A549 (cell line): ENCODE measurements at regions not wholly inside any gene's neighbourhood (a gene's known extent, or its start where the extent isn't known, plus 50 kb on each side); places are given as distances from the start of the nearest gene placed in this dataset.

Experiments used
- CTCF ChIP-seq: fragments of >200 bp; sonication (Bioruptor Twin); formaldehyde crosslinking; IDR thresholded peaks from 3 replicates; pipeline ENCODE4 v1.5.1; 2016
- EP300 ChIP-seq, 2 experiments: fragments of >200 bp; sonication (Bioruptor Twin); formaldehyde crosslinking; IDR thresholded peaks; 2 replicates in 1 of 2; 3 replicates in 1 of 2; pipeline ENCODE4 v1.6.1; 2016 to 2017
- ESRRA ChIP-seq: fragments of 150-350 bp; IDR thresholded peaks from 2 replicates; pipeline ENCODE4 v1.6.1; 2014; ENCODE audit warnings: mild to moderate bottlenecking, low read length, borderline replicate concordance
- HDAC2 ChIP-seq: fragments of 200-600 bp; sonication (generic); IDR thresholded peaks from 2 replicates; pipeline ENCODE4 v1.6.1; 2016
- JUN ChIP-seq, 2 experiments: fragments of >200 bp; sonication (Bioruptor Twin); formaldehyde crosslinking; IDR thresholded peaks; 2 replicates in 1 of 2; 3 replicates in 1 of 2; pipeline ENCODE4 v1.6.1; 2016 to 2017
- NR3C1 ChIP-seq: fragments of >200 bp; sonication (Bioruptor Twin); formaldehyde crosslinking; IDR thresholded peaks from 3 replicates; pipeline ENCODE4 v1.6.1; 2017
- POLR2A ChIP-seq: IDR thresholded peaks from 2 replicates; pipeline ENCODE4 v1.6.1; 2012; ENCODE audit warnings: mild to moderate bottlenecking, low read length
- RCOR1 ChIP-seq: fragments of 150-350 bp; IDR thresholded peaks from 2 replicates; pipeline ENCODE4 v1.6.1; 2014; ENCODE audit warnings: antibody characterized with exemption, low read length, low read depth
- RFX5 ChIP-seq: fragments of 450-650 bp; IDR thresholded peaks from 2 replicates; pipeline ENCODE4 v1.7.1; 2014; ENCODE audit warnings: antibody characterized with exemption, mild to moderate bottlenecking, moderate library complexity
- SMC3 ChIP-seq: fragments of >200 bp; sonication (Bioruptor Twin); formaldehyde crosslinking; IDR thresholded peaks from 3 replicates; pipeline ENCODE4 v1.6.1; 2018; ENCODE audit warnings: inconsistent platforms
- TF ChIP-seq, protein P1 (sequence below): fragments of 200-600 bp; sonication (generic); IDR thresholded peaks from 2 replicates; pipeline ENCODE4 v1.6.1; 2016; ENCODE audit warnings: antibody characterized with exemption, mild to moderate bottlenecking, moderate library complexity
- TF ChIP-seq, protein P2 (sequence below): fragments of 250-450 bp; sonication (Bioruptor Pico); IDR thresholded peaks from 2 replicates; pipeline ENCODE4 v1.5.0; 2021; ENCODE audit warnings: mild to moderate bottlenecking, moderate library complexity, borderline replicate concordance
- TF ChIP-seq, protein P3 (sequence below): fragments of 150-350 bp; IDR thresholded peaks from 2 replicates; pipeline ENCODE4 v1.6.1; 2014; ENCODE audit warnings: low read depth, mild to moderate bottlenecking, low read length
- TF ChIP-seq, protein P4 (sequence below): IDR thresholded peaks from 2 replicates; pipeline ENCODE4 v1.6.1; 2012

- TF ChIP-seq CTCF (no peak), RFX5 (no peak), POLR2A (no peak), RCOR1 (no peak), EP300 (IDR thresholded peaks at IDR 0.05) (no peak), JUN (IDR thresholded peaks at IDR 0.05) (no peak), ESRRA (no peak), NR3C1 (no peak), SMC3 (no peak), HDAC2 (no peak)
- TF ChIP-seq, protein P1, sequence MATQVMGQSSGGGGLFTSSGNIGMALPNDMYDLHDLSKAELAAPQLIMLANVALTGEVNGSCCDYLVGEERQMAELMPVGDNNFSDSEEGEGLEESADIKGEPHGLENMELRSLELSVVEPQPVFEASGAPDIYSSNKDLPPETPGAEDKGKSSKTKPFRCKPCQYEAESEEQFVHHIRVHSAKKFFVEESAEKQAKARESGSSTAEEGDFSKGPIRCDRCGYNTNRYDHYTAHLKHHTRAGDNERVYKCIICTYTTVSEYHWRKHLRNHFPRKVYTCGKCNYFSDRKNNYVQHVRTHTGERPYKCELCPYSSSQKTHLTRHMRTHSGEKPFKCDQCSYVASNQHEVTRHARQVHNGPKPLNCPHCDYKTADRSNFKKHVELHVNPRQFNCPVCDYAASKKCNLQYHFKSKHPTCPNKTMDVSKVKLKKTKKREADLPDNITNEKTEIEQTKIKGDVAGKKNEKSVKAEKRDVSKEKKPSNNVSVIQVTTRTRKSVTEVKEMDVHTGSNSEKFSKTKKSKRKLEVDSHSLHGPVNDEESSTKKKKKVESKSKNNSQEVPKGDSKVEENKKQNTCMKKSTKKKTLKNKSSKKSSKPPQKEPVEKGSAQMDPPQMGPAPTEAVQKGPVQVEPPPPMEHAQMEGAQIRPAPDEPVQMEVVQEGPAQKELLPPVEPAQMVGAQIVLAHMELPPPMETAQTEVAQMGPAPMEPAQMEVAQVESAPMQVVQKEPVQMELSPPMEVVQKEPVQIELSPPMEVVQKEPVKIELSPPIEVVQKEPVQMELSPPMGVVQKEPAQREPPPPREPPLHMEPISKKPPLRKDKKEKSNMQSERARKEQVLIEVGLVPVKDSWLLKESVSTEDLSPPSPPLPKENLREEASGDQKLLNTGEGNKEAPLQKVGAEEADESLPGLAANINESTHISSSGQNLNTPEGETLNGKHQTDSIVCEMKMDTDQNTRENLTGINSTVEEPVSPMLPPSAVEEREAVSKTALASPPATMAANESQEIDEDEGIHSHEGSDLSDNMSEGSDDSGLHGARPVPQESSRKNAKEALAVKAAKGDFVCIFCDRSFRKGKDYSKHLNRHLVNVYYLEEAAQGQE: no peak
- TF ChIP-seq, protein P2, sequence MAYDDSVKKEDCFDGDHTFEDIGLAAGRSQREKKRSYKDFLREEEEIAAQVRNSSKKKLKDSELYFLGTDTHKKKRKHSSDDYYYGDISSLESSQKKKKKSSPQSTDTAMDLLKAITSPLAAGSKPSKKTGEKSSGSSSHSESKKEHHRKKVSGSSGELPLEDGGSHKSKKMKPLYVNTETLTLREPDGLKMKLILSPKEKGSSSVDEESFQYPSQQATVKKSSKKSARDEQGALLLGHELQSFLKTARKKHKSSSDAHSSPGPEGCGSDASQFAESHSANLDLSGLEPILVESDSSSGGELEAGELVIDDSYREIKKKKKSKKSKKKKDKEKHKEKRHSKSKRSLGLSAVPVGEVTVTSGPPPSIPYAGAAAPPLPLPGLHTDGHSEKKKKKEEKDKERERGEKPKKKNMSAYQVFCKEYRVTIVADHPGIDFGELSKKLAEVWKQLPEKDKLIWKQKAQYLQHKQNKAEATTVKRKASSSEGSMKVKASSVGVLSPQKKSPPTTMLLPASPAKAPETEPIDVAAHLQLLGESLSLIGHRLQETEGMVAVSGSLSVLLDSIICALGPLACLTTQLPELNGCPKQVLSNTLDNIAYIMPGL (CRISPR knock-in tag): no peak
- TF ChIP-seq, protein P3, sequence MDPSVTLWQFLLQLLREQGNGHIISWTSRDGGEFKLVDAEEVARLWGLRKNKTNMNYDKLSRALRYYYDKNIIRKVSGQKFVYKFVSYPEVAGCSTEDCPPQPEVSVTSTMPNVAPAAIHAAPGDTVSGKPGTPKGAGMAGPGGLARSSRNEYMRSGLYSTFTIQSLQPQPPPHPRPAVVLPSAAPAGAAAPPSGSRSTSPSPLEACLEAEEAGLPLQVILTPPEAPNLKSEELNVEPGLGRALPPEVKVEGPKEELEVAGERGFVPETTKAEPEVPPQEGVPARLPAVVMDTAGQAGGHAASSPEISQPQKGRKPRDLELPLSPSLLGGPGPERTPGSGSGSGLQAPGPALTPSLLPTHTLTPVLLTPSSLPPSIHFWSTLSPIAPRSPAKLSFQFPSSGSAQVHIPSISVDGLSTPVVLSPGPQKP: no peak
- TF ChIP-seq, protein P4, sequence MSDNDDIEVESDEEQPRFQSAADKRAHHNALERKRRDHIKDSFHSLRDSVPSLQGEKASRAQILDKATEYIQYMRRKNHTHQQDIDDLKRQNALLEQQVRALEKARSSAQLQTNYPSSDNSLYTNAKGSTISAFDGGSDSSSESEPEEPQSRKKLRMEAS: no peak
Observed at GRCh38 chr20:22288156-22288555, 296.2 kb downstream of the FOXA2 start.
